Hematopoietic multipotent progenitor cell treated with erythropoietin and hydrocortisone succinate and interleukin-3 and kit ligand, for 8 days (in vitro differentiated cells): ENCODE measurements at regions not wholly inside any gene's neighbourhood (a gene's known extent, or its start where the extent isn't known, plus 50 kb on each side); places are given as distances from the start of the nearest gene placed in this dataset.
"Not testable (repeated sequence)": the region's sequence is repeated elsewhere in the genome, so short reads cannot be mapped to it uniquely, and the experiment has no call there.

Experiments
- DNase-seq: peaks from one replicate; pipeline ENCODE4 v3.0.0-alpha.2; 2015

DNA sequence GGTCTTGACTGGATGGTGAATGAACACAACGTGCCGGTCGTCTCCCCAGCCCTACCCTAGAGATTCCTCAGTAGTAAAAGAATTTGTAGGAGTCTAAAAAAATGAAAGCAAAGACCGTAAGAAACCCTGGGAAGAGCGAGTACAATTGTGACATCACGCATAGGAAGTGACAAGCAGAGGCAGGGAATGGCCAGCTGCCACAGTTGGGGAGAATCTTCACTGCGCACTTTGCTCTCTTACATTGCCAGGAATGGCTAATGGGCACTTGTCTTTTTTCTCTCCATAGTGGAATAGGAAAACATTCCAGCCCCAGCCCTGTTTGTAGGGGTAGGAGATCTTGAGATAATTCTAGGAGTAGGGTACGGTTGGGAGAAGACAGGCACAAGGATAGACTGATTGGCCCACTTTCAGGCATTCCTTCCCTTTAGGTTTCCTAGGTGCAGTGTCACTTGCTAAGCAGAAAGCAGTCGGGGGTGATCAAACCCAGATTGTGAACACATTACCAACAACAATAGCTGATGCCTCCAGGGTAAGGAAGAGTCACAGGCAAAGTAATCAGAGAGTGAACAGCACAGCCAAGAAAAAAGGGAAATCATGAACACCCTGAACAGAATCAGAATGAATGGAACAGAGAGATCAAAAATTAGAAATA lies 302.7 kb downstream of the MAN2A1 start:
- no peak for DNase-seq

- no peak for DNase-seq
Measured at GRCh38 chr5:109994135-109994534, 304.4 kb downstream of the MAN2A1 start.

GRCh38 chr5:109996246-109996645 lies 306.5 kb downstream of the MAN2A1 start:
- no peak for DNase-seq

DNA sequence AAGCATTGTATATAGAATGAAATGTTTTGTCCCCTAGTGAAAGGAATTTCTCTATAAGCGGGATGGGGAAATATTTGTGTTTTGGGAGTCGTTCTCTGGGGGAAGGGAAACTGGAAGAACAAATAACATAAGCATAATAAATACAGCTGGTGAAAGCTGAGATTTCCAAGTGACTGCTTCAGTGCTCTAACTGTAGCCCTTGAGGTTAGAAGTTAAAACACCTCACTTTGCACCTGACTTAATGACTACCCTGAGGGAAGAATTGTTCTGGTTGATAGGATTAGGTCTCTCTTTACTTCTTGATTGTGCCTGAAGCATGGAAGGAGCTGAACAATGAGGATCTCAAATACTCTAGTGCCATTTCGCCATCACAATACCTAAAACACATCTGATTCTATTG lies 307.4 kb downstream of the MAN2A1 start:
- no peak for DNase-seq

- DNase-seq = no peak
Measured at GRCh38 chr5:109998208-109998607, 308.5 kb downstream of the MAN2A1 start.

DNA sequence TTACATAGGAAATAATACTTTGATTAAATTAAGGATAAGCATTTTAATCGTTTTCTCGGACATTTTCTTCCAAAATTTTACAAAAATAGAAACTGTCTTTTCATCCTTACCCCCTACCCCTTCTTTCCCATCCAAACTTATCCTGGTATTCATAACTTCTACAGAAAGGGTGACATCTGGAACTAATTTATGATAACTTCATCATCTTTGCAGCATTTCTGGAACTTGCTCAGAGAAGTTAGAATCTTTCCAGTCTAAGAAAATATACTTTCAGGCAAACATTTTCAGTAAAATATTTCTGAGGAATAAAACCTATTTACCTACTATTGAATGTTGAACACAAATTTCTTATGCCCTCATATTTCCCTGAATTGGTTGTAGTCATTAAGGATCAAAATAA lies 309.0 kb downstream of the MAN2A1 start:
- no peak for DNase-seq

GRCh38 chr5:110001648-110002047 lies 311.9 kb downstream of the MAN2A1 start:
- DNase-seq = no peak

GRCh38 chr5:110002652-110003051 lies 312.9 kb downstream of the MAN2A1 start:
- DNase-seq = no peak

DNA sequence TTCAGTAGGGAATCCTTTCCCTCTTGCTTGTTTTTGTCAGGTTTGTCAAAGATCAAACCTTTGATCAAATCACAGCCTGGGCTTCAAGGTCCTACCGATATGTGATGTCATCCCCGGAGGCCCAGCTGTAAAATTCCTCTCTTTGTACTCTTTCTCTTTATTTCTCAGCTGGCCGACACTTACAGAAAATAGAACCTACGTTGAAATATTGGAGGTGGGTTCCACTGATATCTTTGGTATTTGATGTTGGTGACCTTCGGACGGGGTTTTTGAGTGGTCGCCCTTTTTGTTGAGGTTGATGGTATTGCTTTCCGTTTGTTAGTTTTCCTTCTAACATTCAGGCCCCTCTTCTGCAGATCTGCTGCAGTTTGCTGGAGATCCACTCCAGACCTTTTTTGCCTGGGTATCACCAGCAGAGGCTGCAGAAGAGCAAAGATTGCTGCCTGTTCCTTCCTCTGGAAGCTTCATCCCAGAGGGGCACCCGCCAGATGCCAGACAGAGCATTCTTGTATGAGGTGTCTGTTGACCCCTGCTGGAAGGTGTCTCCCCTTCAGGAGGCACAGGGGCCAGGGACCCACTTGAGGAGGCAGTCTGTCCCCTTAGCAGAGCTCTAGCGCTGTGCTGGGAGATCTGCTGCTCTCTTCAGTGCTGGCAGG lies 316.3 kb downstream of the MAN2A1 start:
- not testable (repeated sequence) for DNase-seq

GRCh38 chr5:110007101-110007500 lies 317.4 kb downstream of the MAN2A1 start:
- DNase-seq = no peak

GRCh38 chr5:110008131-110008530 lies 318.4 kb downstream of the MAN2A1 start:
- DNase-seq = no peak

DNA sequence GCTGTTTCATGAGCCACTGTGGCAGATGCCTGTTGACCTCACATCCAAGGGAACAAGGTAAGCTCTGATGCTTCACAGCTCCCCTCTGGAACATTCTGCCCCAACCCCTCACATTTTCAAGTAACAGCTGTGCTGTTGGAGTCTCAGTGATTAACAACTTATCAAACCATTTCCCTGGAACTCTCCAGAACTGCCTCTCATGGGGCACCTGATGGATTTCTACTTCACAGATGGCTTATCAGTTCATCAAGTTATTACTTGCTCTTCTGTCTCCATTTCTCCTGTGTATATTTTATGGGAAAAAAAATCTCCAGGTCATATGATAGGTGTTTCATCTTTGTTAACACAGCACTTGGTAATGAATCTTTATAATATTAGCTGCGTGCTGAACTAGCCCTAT lies 322.4 kb downstream of the MAN2A1 start:
- no peak for DNase-seq

DNA sequence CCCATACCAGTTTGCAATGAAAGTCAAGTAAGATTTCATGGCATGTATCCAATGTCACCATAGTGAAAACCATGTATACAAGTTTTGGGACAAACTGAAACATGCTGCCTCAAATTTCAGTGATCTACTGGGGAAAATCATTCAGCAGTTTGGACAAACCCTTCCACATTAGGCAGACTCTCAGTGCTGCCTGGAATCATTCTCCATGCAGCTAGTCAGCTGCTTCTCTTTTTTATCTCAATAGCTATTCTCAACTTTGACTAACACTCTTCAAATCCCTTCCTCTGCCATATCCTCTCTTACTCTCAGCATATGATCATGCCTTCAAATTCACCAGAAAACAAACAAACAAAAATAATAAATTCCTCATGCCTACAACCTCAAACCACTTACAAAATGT lies 323.3 kb downstream of the MAN2A1 start:
- no peak for DNase-seq

DNA sequence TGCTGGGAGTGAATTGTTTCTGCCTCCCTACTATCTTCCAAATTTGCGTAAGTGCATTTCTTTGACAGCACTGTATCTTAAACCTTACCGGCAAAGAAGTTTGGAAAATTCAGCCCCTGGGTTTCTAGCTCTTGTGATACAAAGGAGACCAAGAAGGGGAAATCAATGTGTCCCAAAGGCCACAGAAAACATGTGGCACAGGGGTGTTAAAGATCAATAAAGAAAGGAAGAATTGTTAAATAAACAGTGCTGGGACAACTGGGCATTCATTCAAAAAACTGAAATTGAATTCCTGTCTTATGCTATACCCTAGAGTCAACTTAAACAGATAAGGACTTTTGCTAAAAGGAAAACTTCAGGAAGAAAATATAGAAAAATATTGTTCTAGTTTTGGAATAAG lies 328.1 kb downstream of the MAN2A1 start:
- DNase-seq = no peak

DNA sequence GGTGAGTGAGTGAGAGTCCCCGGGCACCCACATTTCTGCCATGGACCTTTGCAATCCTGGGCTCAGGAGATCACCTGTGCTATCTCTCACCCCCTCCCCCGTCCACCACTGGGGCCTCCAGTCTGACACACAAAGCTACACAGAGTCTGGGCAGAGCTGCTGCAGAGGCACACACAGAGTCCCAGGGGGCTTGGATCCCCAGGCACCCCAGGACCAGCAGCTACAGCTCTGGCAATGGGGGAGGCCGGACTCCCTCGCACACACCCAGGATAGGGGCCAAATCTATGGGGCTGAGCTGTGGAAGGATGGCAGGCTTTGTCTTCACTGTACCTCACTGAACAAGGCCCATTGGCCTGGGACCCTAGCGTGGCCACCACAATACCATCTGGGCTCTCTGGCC lies 328.8 kb downstream of the MAN2A1 start:
- DNase-seq = no peak

- no peak for DNase-seq
Measured at GRCh38 chr5:110019119-110019518, 329.4 kb downstream of the MAN2A1 start.

DNA sequence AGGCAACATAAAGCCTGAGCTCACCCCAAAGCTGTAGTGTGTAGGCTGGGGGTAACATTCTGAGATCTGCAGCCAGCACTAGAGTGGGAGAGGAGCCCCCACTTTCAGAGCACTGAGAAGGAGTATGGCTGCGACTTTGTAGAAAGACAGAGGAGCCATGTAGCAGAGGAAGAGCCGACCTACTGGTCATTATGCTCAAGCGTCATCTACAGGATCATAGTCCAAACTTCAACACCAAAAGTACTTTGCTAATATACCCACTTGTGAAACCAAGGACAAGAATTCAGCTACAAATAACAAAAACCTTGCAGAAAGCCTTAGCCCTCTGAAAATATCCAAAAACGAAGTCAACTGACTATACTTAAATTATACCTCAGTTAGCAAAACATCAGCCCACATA lies 330.1 kb downstream of the MAN2A1 start:
- no peak for DNase-seq

- DNase-seq = no peak
Measured at GRCh38 chr5:110021251-110021650, 331.5 kb downstream of the MAN2A1 start.

DNA sequence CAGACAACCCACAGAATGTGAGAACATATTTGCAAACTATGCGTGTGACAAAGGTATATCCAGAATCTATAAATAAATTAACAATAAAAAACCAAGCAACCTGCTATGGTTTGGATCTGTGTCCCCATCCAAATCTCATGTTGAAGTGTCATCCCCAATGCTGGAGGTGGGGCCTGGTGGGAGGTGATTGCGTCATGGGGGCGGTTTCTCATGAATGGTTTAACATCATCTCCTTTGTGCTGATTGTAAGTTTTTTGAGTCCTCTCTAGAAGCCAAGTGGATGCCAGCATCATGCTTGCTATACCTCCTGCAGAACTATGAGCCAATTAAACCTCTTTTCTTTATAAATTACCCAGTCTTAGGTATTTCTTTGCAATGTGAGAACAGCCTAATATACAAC lies 335.4 kb downstream of the MAN2A1 start:
- DNase-seq = no peak

GRCh38 chr5:110027527-110028322 lies 338.0 kb downstream of the MAN2A1 start:
- DNase-seq = no peak

DNA sequence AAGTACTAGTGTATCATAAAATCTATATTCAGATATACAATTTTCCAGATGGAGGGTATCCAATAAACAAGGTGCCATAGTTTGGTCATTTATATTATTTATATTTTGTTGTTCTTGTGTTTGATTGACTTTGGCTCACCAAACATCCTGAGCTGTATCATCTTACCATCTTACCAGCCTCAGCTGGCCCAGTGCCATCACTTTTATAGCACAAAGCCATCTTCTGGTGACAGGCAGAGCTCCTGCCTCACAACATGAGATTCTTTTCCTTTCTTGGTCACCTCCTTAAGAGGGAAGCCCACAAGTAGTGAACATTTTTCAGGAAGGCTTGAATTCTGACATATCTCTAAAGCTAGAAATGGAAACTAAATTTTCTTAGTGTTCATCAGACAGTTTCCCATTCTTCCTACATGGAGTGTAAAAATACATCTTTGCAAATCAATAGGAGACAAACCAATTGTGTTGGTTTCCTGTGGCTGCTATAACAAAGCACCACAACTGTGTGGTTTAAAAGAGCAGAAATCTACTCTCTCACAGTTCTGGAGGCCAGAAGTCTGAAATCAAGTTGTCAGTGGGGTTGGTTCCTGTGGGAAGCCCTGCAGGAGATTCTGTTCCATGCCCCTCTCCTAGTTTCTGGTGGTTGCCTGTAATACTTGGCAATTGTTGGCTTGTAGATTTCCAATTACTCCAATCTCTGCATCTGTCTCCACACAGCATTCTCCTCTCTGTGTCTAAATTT lies 341.8 kb downstream of the MAN2A1 start:
- peak; percentile 10 for DNase-seq

DNA sequence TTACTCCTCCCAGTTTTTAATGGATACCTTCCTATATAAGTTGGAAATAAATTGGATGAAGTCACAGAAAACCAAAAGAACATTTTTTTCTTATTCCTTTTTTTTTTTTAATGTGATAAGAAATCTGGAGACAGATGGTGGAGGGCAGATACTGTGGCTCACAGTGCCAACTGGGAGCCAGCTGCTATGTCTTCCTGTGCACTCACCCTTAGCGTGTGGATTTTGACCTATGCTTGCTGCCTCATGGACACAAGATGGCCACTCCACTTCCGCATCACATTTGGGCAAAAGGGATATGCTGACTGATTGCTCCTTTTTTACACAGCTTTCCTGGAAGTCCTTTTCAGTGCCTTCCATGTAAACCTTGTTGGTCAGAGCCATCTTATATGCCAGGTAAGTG lies 342.6 kb downstream of the MAN2A1 start:
- no peak for DNase-seq

DNA sequence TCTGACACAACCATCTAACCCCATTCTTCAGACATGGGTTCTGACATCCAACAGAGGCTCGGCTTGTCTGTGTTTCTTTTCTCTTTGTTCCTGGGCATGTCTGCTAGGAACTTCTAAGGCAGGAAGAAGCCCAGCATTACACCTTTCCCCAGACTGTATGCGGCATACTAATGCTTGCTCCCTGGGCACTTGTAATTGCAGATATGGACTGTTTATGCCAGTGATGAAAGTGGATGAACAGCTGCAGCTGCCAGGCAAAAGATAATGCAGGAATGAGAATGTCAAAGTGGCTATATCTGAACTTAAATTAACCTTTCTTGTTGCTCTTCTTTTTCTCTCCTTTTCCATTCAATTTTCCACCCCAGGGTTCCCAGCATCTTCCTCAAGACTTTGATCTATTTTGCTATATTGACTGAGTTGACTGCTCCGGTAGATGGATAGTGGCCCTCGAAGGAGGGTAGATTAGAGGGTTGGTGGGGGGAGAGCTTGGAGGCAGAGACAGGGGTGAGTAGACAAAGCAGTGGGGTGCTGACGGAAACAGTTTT lies 344.4 kb downstream of the MAN2A1 start:
- DNase-seq = no peak
